ENCODE measurements at regions not wholly inside any gene's neighbourhood (a gene's known extent, or its start where the extent isn't known, plus 50 kb on each side); places are given as distances from the start of the nearest gene placed in this dataset.

- DNase-seq, result no peak
Measured at GRCh38 chrX:40303256-40304077, 205.7 kb upstream of the BCOR start.

- DNase-seq, result no peak
Measured at GRCh38 chrX:40300286-40300890, 202.6 kb upstream of the BCOR start.

DNA sequence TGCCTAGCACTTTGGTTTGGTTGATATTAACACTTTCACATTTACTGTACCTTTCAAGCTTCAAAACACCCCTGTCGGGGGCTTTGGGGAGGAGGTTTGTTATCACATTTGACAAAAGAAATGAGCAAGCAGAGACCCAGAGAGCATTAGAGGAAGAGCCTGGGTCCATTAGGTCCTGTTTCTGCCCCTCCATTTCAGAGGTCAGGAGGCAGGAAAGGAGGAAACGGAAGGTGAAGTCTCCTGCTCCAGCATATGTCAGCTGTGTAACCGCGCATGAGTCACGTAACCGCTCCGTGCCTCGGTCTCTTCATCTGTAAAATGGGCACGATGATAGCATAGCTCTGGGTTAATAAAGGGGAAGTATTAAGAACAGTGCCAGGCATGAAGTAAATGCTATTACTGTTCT is 201.9 kb upstream of the BCOR start:
- DNase-seq, result no peak

DNA sequence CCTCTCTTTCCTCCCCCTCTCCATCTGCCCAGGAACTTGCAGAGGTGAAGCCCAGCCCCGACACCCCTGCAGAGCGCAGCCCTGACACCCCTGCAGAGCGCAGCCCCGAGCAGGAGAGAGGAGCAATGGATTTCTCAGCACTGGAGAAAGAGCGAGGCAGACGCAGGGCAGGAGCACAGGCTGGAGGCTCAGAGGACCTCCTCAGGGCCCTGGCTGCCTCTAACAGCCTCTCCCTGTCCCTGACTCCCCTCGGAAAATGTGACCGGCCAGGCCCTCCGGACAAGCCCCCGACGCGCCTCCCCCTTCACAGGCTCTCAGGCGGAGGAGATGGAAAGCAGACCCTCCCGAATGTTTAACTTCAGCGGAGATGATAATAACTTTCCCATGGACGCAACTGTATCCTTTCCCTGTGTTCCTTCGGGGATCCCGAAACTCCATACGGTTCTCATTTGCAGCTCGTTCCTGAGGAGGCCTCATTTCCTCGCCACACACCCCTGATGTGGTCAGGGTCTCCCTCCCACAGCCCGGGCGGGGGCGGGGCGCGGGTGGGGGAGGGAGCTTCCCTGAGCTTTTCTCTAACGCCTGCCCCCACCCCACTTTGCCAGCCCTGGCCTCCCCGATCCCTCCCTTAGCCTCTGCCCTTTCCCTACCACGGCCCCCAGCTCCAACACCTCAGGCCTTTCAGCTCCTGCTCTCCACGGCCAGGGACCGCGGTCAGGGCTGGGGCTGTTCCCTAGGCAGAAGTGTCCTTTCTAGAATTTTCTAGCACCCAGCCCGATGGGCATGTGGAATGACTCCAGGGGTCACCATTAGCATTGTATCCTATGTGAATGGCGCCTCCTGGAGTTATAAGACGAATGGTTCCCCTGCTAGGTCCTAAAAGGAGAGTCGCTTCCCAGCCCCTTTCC is 201.1 kb upstream of the BCOR start:
- no peak for DNase-seq

- DNase-seq, result no peak
Measured at GRCh38 chrX:40298069-40298468, 200.3 kb upstream of the BCOR start.

- no peak for DNase-seq
Measured at GRCh38 chrX:40291553-40291952, 193.8 kb upstream of the BCOR start.

DNA sequence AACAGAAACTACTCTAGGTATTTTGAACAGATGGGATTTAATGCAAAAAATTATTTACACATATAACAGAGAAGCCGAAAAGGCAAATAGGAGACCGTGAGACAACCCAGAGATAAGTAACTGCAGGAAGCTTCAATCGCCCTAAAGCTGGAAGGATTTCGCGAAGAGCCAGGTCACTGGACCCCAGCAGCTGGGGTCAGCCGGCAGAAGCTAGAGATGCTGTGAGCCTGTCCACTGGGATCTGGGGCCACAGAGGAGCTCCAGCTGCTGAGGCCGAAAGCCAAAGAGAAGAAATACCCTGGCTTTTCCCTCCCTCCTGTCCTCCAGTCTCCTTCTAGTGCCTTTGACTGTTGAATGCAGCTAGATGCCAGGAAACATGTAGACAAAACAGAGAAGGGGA is 192.8 kb upstream of the BCOR start:
- no peak for DNase-seq

- no peak for DNase-seq
Measured at GRCh38 chrX:40285876-40286275, 188.1 kb upstream of the BCOR start.

- no peak for DNase-seq
Measured at GRCh38 chrX:40284852-40285251, 187.1 kb upstream of the BCOR start.

- DNase-seq, result no peak
Measured at GRCh38 chrX:40283981-40284380, 186.2 kb upstream of the BCOR start.

DNA sequence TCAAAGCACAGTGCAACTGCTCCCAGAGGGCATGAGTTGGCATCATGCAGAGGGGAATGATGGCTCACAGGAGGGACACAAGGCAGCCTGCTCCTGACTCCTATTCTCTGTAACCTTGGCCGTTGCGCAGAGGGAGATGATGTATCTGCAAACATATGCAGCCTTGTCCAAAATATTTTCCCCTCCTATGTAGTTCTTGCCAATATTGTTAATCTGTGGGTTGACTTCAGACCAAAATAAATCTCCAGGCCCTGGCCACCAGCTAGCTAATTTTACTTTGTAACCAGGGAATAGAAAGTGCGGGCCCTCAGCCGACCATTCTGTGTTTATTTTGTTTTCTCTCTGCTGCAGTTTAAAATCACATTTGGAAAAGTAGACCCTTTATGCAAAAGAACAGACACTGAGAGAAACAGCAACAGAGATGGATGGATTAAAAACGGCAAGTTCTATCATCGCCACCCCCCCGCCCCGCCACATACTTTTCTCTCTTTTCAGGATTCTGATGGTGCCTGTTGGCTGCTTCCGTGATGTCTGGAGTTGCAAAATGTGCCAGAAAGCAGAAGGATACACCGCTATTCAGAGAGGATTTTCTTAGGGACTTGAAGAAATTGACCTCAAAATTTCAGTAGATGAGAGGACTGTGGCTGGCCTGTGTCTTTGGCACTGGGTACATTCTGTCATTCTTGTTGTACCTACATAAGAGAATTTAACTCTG is 185.3 kb upstream of the BCOR start:
- DNase-seq, result no peak

DNA sequence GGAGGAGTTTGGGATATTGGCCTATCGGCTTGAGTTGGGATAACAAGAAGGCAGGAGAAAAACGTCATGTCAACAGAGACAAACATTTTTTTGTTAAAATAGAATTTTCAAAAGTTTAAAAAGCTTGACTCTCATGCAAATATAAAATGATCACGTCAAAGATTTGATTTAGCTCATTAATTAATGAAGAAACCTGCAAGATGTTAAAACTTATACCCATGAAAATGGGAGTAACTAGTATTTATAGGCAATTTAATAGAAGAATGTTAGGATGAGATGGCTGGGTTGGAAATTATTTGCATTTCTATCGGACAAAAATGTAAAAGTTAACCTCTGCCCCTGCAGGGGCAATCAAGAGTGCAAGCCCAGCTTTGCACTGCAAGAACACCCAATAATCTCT is 184.6 kb upstream of the BCOR start:
- no peak for DNase-seq

DNA sequence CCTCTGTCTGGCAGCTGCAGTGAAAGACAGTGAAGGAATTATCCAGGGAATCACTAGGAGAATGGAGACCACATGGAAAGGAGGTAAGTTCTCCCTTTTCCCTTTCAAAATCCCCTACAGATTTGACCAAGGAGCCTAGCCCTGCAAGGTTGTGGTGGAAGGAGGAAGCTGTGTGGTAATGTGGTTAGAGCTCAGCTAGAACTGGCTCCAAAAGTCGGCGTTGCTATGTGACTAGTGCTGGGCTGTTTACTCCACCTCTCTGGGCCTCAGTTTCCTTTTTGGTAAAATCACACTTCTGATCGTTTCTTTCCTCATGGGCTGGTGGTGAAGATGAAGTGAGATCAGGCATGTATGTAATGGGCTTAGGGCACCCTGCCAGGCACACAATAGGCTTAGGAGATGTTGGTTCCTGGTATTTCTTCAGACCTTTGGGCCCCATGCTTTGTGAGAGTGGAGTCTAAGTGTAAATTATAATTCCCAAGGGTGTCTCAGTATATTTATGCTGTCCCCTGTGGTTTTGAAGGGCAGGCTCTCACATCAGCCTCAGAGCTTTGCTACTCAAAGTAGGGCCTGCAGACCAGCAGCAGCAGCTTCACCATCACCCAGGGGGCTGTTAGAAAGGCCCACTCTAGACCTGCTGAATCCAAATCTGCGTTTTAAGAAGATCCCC is 183.7 kb upstream of the BCOR start:
- DNase-seq, result no peak

DNA sequence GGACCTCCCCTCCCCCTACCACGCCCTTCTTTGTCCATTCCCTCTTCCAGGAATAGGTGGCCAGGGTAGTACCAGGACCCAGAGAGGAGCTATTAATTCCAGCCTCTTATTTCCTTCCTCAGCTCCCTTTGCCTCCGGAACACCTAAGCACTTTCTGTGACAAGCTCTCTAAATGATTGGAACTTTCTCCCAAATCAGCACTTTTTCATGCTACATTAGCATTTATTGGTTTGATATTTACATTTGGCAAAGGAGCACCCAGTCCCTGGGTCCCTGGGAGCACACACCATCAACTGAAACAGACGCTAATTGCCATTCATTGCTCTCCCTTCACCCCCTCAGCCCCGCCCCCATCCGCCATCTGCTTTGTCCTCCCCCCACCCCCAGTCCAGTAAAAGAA is 182.0 kb upstream of the BCOR start:
- no peak for DNase-seq

DNA sequence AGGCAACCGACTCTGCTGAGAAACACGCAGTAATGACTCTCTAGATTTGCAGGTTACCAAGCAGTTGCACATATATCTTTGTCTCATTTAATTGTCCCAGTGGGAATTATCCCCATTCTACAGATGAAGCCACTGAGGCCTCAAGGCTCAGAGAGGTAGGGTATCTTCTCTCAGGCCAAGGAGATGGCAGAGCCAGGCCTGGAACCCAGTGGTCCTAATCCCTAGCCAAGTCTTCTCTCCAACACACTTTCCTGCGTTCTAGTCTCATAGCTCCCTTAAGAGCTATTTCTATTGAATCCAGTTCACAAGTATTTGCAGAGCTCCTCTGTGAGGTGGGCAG is 181.3 kb upstream of the BCOR start:
- DNase-seq, result no peak

- DNase-seq, result no peak
Measured at GRCh38 chrX:40278340-40279090, 180.8 kb upstream of the BCOR start.

DNA sequence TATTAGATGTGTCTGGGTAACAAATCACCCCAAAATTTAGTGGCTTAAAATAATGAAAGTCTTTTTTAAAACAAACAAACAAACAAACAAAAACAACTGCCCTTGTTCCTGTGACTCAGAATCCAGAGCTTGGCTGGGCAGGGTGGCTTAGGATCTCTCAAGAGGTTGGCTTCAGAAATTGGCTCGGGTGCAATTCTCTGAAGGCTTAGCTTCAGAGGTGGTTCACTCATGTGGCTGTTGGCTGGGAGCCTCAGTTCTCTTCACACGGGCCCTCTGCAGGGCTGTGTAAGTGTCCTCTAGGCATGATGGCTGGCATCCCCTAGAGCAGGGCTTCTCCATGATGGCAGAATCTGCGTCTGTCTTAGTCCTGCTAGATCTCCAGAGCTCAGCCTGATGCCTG is 179.9 kb upstream of the BCOR start:
- no peak for DNase-seq

DNA sequence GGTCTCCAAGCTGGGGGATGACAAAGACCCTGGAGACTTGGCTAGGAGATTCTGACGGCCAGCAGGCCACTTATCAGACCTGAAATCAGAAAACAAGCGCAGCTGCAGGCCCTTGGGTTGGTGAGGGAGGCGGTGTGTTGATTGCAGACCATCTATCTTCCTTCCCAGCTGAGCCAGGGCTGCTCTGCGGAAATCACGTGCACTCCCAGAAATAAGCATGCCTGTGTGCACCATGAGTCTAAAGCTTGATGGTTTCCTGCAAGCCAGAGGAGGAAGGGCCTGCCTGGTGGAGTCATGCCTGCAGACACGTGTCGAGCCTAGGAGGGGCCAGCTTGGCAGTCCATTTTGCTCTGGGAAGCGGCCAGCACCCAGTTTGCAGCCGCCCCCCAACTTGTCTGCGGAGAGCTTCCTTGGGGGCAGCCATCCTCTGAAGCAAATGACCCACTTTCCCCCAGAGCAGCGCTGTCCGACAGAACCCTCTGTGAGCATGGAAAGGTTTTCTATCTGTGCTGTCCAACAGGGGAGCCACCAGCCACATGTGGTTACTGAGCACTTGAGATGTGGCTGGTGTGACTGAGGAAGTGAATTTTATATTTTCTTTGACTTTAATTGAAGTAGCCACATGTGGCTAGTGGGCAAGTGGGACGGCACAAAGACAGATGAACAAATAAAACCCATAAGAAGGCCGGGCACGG is 175.7 kb upstream of the BCOR start:
- no peak for DNase-seq

DNA sequence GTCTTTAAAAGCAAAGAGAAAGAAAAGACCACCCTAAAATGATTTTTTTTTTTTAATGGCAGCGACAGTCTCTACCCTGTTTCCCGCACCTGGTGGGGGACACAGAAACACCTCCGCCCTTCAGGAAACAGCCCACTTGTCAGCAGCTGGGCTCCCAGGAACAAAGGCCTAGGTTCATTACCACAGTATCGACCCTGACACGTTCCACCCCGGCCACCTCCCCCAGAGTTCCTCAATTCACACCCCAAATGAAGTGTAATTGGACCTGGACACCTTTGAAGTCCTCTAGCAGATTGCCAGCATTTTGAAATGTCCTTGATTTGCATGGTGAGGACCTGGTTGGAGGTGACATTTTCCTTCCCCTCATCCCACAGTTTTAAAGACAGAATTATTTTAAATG is 175.0 kb upstream of the BCOR start:
- no peak for DNase-seq

GRCh38 chrX:40272141-40272540 is 174.4 kb upstream of the BCOR start:
- DNase-seq, result no peak

- no peak for DNase-seq
Measured at GRCh38 chrX:40268188-40268520, 170.4 kb upstream of the BCOR start.
